ENCODE measurements at regions not wholly inside any gene's neighbourhood (a gene's known extent, or its start where the extent isn't known, plus 50 kb on each side); places are given as distances from the start of the nearest gene placed in this dataset.

DNA sequence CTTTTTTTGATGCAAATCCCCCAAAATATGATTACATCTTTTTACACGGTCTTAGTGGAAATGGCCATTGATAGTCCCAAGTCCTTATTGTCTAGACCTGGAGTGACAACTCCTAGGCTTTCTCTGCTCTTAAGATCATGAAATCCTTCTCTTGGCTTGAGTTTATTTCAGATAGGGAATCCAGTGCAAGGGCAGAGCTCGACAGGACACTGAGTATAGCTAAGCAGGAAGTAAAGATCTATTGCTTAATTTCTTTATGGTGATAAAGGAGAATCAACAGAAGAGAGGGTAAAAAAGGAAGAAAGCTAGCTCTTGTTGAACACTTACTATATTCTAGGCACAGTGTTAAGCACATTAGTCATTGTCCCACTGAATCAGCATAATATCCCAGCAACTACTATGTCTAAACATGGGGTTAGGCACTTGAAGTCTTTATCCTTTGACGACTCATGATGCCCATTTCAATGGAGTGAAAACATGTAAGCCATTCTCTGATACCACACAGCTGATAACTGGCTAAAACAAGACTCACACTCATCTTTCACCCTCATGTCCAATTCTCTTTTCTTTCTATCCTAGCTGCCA is 74.1 kb upstream of the LRATD1 start:
- no peak for DNase-seq (ENCODE audit: low read depth, low spot score)

DNA sequence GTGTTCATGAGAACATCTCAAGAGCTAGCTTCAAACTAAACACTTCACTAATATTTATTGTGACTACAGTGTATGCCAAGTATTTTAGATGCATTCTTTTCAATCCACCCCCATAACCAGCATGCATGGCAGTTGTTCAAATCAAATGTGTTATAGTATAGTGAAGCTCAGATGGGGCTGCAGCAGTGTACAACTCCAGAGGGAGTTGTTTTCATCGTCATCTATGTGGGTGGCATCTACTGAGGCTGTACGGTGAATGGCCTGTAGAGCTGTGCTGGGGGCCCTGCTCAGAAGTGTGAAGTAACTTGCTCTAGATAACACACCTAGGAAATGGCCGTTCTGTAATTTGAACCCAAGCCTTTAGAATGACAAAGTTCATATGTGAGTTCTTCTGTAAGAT is 71.8 kb upstream of the LRATD1 start:
- no peak for DNase-seq (ENCODE audit: low read depth, low spot score)

DNA sequence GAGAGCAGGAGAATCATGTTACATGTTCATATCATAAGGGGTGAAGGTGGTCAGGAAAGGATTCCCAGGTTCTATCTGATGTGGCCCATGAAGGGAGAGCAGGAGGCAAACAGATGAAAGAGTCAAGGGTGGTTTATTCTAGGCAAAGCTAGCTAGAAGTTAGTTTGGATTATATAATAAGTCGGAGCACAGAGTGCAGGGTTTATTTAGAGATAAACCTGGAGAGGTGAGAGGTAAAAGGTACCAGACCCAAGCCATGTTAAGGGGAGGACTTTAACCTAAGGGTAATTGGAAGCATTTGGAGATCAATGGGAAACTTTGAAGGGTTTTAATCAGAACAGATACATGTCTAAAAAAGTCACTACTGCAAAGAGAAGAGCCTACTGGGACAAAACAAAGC is 69.2 kb upstream of the LRATD1 start:
- no peak for DNase-seq (ENCODE audit: low read depth, low spot score)

DNA sequence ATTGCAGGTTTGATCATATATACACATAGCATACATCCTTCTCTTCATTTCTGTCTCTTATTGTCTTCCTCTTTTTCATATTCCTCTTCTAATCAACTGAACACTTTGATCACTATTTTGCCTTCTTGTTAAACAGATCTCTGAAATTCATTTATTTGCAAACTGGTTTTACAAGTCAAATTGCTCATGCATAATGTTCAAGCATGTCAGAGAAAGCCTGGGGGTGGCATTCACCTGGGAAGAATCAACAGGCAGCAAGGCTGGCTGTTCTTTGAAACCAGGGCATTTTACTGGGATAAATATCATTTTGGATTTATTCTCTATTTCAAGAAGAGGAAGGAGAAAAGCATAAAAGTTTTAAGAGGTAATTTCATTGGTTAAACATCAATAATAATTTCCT is 66.9 kb upstream of the LRATD1 start:
- DNase-seq (ENCODE audit: low read depth, low spot score) = no peak

DNA sequence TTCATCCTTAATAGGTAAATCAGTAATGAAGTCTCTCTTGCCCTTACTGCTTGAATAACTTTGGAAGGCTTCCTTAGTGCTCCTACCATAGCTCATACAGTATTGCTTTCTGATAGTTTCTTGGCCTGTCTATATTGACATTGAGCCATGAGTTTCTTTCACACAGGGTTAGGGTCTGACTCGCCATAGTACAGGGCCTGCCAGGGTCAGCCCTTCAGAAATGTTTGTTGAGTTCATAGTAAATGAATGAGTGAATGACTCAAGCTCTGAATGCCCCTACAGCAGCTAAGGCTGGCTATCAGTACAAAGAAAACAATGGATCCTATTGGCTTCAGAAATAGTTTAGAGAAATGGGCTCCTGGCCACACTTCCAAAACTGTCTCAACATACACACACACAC is 65.0 kb upstream of the LRATD1 start:
- peak; percentile 39 for DNase-seq (ENCODE audit: low read depth, low spot score)

DNA sequence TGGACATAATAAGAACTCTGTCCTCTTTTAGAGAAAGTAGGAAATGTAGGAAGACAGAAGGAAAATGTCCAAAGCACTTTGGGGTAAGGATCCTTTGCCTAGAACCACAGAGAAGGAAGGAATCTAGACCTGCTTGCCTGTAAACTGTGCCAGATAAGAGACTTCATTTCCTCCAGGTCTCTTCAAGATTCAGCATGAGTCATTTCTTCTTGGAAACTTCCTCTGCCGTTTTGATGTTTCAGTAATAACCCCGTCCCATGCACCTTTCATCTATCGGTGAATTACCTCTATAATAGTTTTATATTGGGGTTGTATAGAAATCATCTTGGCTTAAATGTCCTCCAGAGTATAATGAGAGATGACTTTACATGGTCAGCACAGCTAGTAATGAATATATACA is 63.2 kb upstream of the LRATD1 start:
- DNase-seq (ENCODE audit: low read depth, low spot score) = no peak

DNA sequence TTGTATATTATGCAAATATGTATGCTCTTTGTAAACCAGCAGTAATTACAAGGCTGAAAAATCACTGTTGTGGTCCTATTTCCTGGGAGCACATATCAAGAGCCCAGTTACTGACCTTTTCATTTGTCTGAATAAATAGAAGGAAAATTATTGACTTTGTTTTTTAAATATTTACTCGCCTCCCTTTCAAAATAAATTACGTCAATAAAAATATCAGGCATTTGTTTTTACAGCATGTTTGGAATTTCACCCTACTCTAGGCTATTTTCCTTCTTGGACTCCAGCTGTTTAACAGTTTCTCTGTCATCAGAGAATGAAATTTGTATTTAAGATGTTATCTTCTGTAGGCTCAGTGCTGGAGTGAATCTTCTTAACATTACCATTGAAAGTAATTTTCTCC is 59.9 kb upstream of the LRATD1 start:
- DNase-seq (ENCODE audit: low read depth, low spot score) = no peak

DNA sequence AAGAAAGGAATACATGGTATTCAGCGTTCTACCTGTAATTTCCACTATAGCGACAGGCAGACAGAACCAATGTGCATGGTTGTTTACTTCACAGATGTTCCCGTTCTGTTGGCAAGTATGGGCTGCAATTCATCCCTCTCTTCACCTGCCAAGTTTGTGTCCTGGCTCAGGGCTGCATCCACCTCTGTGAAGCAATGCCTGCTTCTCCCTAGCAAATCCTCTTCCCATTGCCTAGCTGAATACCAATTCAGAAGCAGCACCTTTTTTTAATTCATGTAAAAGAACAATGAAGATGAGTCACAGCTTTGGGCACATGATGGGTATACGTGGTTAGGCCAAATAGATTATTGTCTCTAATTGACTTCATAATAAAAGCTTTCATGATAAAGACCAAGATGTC is 54.7 kb upstream of the LRATD1 start:
- DNase-seq (ENCODE audit: low read depth, low spot score) = no peak

All from astrocyte of the hippocampus (primary cell).